ENCODE measurements at regions not wholly inside any gene's neighbourhood (a gene's known extent, or its start where the extent isn't known, plus 50 kb on each side); places are given as distances from the start of the nearest gene placed in this dataset.

- no peaks in the 10 kb centered on the region for H3K36me3 ChIP-seq
- peaks cover 14 to 18% (median 16%) of the 10 kb centered on the region in 4 donors for H3K4me1 ChIP-seq
- H3K27me3 ChIP-seq: no peaks in the 10 kb centered on the region
- H3K4me3 ChIP-seq: no peak overlapping the region
- DNase-seq (peak in 1 of 2 donors; percentile 57), ATAC-seq (ENCODE audit: low FRiP score in 2 of 2) (peak; percentile 84 to 92)
- TF ChIP-seq CTCF (IDR thresholded peaks at IDR 0.05): peak; percentile 48 to 77 (median 74)
- TF ChIP-seq EP300 (IDR thresholded peaks at IDR 0.05): no peak
- no peaks in the 10 kb centered on the region for H3K9me3 ChIP-seq
- 31 to 38% methylated on average over 2 to 6 of the region's 6 CpGs for WGBS, 2 donors
- H3K27ac ChIP-seq: no peak overlapping the region
These were observed 72.5 kb downstream of the NDUFS5 start for GRCh38 chr1:39098546-39099250.

- TF ChIP-seq POLR2A (IDR thresholded peaks at IDR 0.05): no peak
- peak; percentile 61 to 89 (median 79) for TF ChIP-seq CTCF (IDR thresholded peaks at IDR 0.05)
- TF ChIP-seq POLR2AphosphoS5 (IDR thresholded peaks at IDR 0.05): no peak
- no peak for TF ChIP-seq EP300 (IDR thresholded peaks at IDR 0.05)
- H3K9me3 ChIP-seq: no peaks in the 10 kb centered on the region
- peak; percentile 35 to 52 for ATAC-seq (ENCODE audit: low FRiP score in 2 of 2)
These were observed 76.6 kb downstream of the NDUFS5 start for GRCh38 chr1:39102537-39103327.

GRCh38 chr1:39103328-39104157 lies 77.4 kb downstream of the NDUFS5 start:
- TF ChIP-seq CTCF (IDR thresholded peaks at IDR 0.05) (no peak), EP300 (IDR thresholded peaks at IDR 0.05) (no peak), POLR2A (IDR thresholded peaks at IDR 0.05) (no peak), POLR2AphosphoS5 (IDR thresholded peaks at IDR 0.05) (no peak)
- no peaks in the 10 kb centered on the region for H3K27me3 ChIP-seq
- peaks cover 36 to 56% (median 45%) of the 10 kb centered on the region in 4 donors for H3K4me1 ChIP-seq
- 66 to 67% methylated on average over 6 of the region's 6 CpGs for WGBS, 2 donors
- peak overlapping the region in 1 of 4 donors; percentile 93 for H3K4me3 ChIP-seq
- no peak for ATAC-seq (ENCODE audit: low FRiP score in 2 of 2)
- no peak for DNase-seq
- no peaks in the 10 kb centered on the region for H3K36me3 ChIP-seq
- H3K27ac ChIP-seq: peak overlapping the region; percentile 69 to 96 (median 96)
- no peaks in the 10 kb centered on the region for H3K9me3 ChIP-seq

More at GRCh38 chr1:39102537-39103327, 76.6 kb downstream of the NDUFS5 start:
- no peaks in the 10 kb centered on the region for H3K27me3 ChIP-seq
- peaks cover 36 to 48% (median 39%) of the 10 kb centered on the region in 4 donors for H3K4me1 ChIP-seq
- 30 to 34% methylated on average over 11 of the region's 11 CpGs for WGBS, 2 donors
- H3K36me3 ChIP-seq: no peaks in the 10 kb centered on the region
- peak overlapping the region in 3 of 4 donors; percentile 15 to 96 (median 69) for H3K27ac ChIP-seq
- DNase-seq: no peak
- H3K4me3 ChIP-seq: no peak overlapping the region

- H3K4me1 ChIP-seq: peaks cover 40 to 65% (median 52%) of the 10 kb centered on the region in 4 donors
These were observed 78.3 kb downstream of the NDUFS5 start for GRCh38 chr1:39104158-39105060.

More at GRCh38 chr1:39104158-39105060, 78.3 kb downstream of the NDUFS5 start:
- Histone ChIP-seq H3K9me3 (no peaks in the 10 kb centered on the region), H3K27me3 (no peaks in the 10 kb centered on the region), H3K36me3 (no peaks in the 10 kb centered on the region), H3K27ac (peak overlapping the region; percentile 94 to 96 (median 96)), H3K4me3 (peak overlapping the region; percentile 29 to 96 (median 88))
- ATAC-seq (ENCODE audit: low FRiP score in 2 of 2): peak in 1 of 2 donors; percentile 59
- TF ChIP-seq POLR2A (IDR thresholded peaks at IDR 0.05) (no peak), EP300 (IDR thresholded peaks at IDR 0.05) (no peak), CTCF (IDR thresholded peaks at IDR 0.05) (no peak), POLR2AphosphoS5 (IDR thresholded peaks at IDR 0.05) (no peak)
- no peak for DNase-seq
- 38 to 51% methylated on average over 17 to 25 of the region's 25 CpGs for WGBS, 2 donors
